Uterus (tissue), 2 donors: ENCODE measurements at regions not wholly inside any gene's neighbourhood (a gene's known extent, or its start where the extent isn't known, plus 50 kb on each side); places are given as distances from the start of the nearest gene placed in this dataset.

Experiments used
- POLR2A ChIP-seq, 2 donors: fragments of 450-650 bp; IDR thresholded peaks; one replicate each; pipeline ENCODE4 v1.6.1; 2016; ENCODE audit warnings: antibody characterized with exemption in 2 of 2, mild to moderate bottlenecking in 1 of 2, moderate library complexity in 1 of 2
- TF ChIP-seq, protein P1 (sequence below), 4 experiments: fragments of 200-600 bp in 2 of 4; fragments of 450-650 bp in 2 of 4; sonication (generic) in 2 of 4; IDR thresholded peaks; one replicate each; pipeline ENCODE4 v1.5.1; 2016 to 2019; ENCODE audit warnings: antibody characterized with exemption in 4 of 4, mild to moderate bottlenecking in 2 of 4, moderate library complexity in 1 of 4

DNA sequence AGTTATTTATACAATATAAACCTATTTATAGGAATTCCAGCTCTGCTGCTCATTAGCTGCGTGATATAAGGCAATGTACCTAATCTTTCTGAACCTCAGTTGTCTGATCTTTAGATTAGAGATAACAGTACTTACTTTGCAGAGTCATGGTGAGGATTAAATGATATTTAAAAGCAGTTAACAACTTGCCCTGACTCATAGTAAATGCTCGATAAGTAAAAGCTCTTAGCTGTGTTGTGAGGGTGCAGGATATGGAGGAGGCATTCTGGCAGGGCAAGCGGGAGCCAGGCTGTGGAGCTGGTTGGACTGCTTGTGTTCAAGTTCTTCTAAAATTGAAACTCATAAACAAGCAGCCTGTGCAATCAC is 140.0 kb upstream of the PRICKLE1 start:
- TF ChIP-seq, protein P1, sequence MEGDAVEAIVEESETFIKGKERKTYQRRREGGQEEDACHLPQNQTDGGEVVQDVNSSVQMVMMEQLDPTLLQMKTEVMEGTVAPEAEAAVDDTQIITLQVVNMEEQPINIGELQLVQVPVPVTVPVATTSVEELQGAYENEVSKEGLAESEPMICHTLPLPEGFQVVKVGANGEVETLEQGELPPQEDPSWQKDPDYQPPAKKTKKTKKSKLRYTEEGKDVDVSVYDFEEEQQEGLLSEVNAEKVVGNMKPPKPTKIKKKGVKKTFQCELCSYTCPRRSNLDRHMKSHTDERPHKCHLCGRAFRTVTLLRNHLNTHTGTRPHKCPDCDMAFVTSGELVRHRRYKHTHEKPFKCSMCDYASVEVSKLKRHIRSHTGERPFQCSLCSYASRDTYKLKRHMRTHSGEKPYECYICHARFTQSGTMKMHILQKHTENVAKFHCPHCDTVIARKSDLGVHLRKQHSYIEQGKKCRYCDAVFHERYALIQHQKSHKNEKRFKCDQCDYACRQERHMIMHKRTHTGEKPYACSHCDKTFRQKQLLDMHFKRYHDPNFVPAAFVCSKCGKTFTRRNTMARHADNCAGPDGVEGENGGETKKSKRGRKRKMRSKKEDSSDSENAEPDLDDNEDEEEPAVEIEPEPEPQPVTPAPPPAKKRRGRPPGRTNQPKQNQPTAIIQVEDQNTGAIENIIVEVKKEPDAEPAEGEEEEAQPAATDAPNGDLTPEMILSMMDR (IDR thresholded peaks at IDR 0.05): no peak
- no peak for TF ChIP-seq POLR2A (IDR thresholded peaks at IDR 0.05)
